ENCODE measurements at regions not wholly inside any gene's neighbourhood (a gene's known extent, or its start where the extent isn't known, plus 50 kb on each side); places are given as distances from the start of the nearest gene placed in this dataset.

GRCh38 chr6:68233623-68234022 lies 401.5 kb upstream of the ADGRB3 start:
- TF ChIP-seq POLR2A (IDR thresholded peaks at IDR 0.05; ENCODE audit: control extremely low read depth in 1 of 2, low read depth in 2 of 2, low read length in 2 of 2), result no peak
- no peak for TF ChIP-seq RAD21 (IDR thresholded peaks at IDR 0.05 in 1 of 2, conservative IDR thresholded peaks at IDR 0.05 in 1 of 2; ENCODE audit: low read depth in 2 of 2, low read length in 2 of 2)
- no peak for TF ChIP-seq CTCF (IDR thresholded peaks at IDR 0.05; ENCODE audit: control extremely low read depth in 1 of 3, insufficient read depth in 1 of 3, low read depth in 1 of 3, low read length in 3 of 3)
- TF ChIP-seq SIX5 (IDR thresholded peaks at IDR 0.05; ENCODE audit: low read depth, low read length), result no peak
- no peak for TF ChIP-seq CHD2 (IDR thresholded peaks at IDR 0.05; ENCODE audit: low read length)
- no peak for TF ChIP-seq TAF1 (IDR thresholded peaks at IDR 0.05; ENCODE audit: low read depth, low read length)
- TF ChIP-seq JUND (IDR thresholded peaks at IDR 0.05; ENCODE audit: low read length), result no peak
- no peak for TF ChIP-seq CEBPB (IDR thresholded peaks at IDR 0.05; ENCODE audit: low read depth, low read length)
- no peak for TF ChIP-seq POLR2AphosphoS5 (IDR thresholded peaks at IDR 0.05; ENCODE audit: low read depth, low read length)
- no peak for TF ChIP-seq E2F6 (IDR thresholded peaks at IDR 0.05)

All from H1 (cell line).